Gastrocnemius medialis (tissue), 4 donors: ENCODE measurements at regions not wholly inside any gene's neighbourhood (a gene's known extent, or its start where the extent isn't known, plus 50 kb on each side); places are given as distances from the start of the nearest gene placed in this dataset.

ENCODE experiments used
- POLR2A ChIP-seq, 2 donors: fragments of 450-650 bp; IDR thresholded peaks; one replicate each; pipeline ENCODE4 v1.6.1; 2017; ENCODE audit warnings: antibody characterized with exemption in 2 of 2, mild to moderate bottlenecking in 2 of 2, moderate library complexity in 2 of 2
- TF ChIP-seq, protein P1 (sequence below), 5 experiments: fragments of 450-650 bp in 3 of 5; fragments of 200-600 bp in 2 of 5; sonication (generic) in 2 of 5; IDR thresholded peaks in 4 of 5; conservative IDR thresholded peaks in 1 of 5; 1 replicate in 4 of 5; 2 replicates in 1 of 5; pipeline ENCODE4 v1.5.1; 2016 to 2019; ENCODE audit warnings: antibody characterized with exemption in 5 of 5, mild to moderate bottlenecking in 3 of 5, moderate library complexity in 3 of 5

DNA sequence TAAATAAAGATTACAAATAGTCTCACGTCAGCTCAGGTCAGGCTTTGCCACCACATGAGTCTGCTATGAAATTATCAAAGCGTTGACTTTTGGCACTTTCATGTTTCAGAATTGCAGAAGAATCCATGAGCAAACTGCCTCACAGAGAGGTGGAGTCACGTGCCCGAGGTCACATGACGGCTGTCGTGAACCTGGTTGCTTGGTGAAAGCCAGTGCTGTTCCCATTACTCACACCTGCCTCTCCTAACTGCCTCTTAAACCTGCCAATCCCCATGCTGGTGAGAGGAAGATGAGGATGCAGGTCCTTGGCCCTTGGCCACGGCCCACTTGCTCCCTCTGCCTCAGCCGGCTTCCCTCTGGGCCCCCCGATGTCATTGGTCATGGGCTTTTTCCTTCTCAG, 272.7 kb downstream of the BCL11B start:
- TF ChIP-seq POLR2A (IDR thresholded peaks at IDR 0.05) = no peak
- TF ChIP-seq, protein P1, sequence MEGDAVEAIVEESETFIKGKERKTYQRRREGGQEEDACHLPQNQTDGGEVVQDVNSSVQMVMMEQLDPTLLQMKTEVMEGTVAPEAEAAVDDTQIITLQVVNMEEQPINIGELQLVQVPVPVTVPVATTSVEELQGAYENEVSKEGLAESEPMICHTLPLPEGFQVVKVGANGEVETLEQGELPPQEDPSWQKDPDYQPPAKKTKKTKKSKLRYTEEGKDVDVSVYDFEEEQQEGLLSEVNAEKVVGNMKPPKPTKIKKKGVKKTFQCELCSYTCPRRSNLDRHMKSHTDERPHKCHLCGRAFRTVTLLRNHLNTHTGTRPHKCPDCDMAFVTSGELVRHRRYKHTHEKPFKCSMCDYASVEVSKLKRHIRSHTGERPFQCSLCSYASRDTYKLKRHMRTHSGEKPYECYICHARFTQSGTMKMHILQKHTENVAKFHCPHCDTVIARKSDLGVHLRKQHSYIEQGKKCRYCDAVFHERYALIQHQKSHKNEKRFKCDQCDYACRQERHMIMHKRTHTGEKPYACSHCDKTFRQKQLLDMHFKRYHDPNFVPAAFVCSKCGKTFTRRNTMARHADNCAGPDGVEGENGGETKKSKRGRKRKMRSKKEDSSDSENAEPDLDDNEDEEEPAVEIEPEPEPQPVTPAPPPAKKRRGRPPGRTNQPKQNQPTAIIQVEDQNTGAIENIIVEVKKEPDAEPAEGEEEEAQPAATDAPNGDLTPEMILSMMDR (IDR thresholded peaks at IDR 0.05 in 4 of 5, conservative IDR thresholded peaks at IDR 0.05 in 1 of 5) = no peak
